ENCODE measurements at regions not wholly inside any gene's neighbourhood (a gene's known extent, or its start where the extent isn't known, plus 50 kb on each side); places are given as distances from the start of the nearest gene placed in this dataset.
A peak's percentile ranks its signal among the peaks of the same experiment; 100 is the strongest.
"Not testable (repeated sequence)": the region's sequence is repeated elsewhere in the genome, so short reads cannot be mapped to it uniquely, and the experiment has no call there.

DNA sequence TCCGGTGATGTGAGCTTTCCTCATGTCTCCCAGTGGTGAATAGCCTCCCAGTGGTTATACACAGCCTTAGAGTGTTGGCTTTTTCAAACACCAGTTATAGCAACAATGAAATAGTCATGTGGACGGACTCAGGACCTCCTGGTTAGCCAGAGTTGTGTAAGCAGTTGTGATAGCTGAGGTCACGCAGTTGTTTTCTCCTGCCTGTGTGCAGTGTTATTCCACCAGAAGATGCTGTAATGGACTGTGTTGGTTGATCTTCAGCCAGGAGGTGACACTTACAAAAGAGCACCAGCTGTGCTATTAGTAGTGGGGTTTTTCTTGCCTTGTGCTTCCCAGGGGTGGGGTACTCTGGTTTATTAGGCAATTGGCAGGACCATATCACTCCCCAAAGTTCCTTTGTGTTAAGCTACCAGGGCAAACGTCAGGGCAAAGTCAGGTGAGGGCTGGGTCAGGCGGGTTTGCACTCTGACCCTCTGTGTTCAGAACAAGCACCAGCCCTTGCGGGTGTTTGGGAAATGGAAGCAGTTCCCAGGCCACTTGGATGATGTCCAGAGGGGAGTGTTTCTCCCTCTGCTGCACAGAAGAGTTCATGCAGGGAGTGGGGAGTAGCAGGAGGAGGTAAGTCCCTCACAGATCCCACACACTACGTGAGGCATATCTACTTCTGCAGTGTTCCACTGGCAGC is 252.6 kb downstream of the TMEM47 start:
- DNase-seq = no peak

DNA sequence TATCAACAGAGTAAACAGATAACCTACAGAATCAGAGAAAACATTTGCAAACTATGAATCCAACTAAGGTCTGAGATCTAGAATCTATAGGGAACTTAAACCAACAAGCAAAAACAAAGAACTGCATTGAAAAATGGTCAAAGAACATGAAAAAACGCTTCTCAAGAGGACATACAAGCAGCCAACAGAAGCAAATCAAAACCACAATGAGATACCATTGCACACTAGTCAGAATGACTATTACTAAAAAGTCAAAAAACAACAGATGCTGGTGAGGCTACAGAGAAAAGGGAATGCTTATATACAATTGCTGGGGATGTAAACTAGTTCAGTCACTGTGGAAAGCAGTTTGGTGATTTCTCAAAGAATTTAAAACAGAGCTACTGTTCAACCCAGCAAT is 255.7 kb downstream of the TMEM47 start:
- no peak for DNase-seq

DNA sequence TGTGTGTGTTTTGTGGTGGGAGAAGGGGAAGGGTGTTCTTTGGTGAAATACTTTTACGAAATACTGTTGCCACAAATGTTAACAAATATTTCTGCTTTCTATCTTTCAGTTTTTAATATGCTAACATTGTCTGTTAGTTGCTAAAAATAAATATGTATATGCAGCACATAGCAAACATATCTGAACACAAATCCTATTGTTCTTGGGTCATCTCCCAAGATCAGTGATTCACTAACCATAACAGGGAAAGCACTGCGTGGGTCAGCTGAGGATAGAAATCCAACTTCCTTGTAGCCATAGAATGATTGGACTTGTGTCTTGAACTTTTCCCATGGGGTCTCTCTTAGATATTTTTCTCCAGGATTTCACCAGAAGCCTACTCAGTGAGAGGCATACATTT is 250.3 kb upstream of the FAM47A start:
- DNase-seq = no peak

DNA sequence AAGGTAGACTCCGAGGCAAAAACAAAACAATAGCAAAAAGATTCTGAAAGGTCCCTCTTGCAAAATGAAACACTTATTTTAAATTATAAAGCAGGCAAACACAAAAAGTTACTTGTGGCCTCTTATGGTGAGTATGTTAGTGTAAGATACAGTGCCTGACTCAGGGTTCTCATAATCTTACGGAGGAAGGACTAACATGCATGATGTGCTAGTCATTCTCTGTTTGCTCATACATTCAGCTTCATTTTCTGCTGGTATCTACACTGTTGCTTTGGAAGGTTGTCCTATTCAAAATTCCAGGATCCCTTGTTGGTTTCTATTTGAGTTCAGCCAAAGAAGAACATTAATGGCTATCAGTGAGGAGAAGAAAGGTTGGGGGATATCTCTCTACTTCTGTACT is 249.1 kb upstream of the FAM47A start:
- no peak for DNase-seq

DNA sequence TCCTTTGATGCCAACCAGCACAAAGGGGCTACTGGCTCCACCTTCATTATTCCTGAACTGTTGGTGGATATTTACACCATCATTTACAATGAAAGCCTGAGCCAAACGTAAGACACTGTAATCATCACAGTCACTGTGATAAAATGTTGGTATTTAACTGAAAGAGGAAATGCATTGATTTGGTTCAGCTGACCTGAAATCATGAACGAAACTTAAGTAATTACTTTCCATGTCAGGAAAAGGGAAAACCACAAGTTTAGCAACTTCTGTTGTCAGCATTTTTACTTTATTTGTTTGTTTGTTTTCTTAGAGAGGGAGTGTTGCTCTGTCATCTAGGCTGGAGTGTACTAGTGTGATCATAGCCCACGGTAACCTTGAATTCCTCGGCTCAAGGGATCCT is 247.8 kb upstream of the FAM47A start:
- DNase-seq = no peak

DNA sequence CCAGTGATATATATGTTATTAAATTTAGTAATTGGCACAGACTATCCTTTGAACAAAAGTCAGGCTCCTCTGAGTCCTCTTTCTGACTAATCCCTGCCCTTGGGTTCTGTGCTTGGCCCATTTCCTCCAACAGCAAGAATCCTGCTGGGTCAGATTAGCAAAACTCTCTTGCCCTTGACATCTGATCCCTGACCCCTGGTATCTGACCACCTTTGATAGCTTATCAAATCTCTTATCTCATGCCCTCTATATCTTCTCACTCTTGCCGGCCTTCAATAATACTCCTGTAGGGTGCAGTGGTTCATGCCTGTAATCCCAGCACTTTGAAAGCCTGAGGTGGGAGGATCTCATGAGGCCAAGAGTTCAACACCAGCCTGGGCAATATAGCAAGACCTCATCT is 245.5 kb upstream of the FAM47A start:
- no peak for DNase-seq

DNA sequence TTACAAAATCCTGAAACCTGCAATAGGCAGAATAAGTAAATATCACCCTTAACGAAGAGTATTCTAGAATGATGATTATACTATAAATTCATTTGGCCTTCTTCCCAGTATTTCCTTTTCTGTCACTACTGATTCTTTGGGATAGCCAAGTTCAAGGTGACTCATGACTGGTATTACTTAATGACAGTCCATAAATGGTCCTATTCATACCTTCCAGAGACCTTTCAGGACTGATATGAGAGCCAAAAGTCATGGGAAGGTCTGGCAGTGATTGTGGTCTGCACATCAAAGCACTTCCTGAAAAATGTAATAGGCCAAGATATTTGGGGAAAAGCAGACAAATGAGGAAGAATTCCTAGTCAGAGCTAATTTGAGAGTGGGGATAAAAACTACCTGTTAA is 239.6 kb upstream of the FAM47A start:
- no peak for DNase-seq

DNA sequence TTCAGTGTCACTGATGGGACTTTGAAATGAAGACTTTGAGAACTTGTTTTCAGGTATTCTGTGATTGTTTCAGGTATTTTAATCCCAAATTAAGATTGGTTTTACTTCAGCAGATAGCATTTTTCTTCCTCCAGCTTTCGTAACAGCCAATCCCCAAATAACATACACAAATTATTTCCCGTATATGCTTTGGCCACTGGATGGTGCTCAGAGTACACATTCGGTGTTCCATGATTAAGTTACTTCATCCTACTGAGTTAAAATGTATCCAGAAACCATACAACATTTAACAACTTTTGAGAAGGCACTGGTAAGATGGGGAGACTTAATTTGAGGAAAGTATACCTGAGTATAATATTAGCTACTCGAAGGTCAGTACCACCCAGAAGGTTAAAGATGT is 233.4 kb upstream of the FAM47A start:
- no peak for DNase-seq

DNA sequence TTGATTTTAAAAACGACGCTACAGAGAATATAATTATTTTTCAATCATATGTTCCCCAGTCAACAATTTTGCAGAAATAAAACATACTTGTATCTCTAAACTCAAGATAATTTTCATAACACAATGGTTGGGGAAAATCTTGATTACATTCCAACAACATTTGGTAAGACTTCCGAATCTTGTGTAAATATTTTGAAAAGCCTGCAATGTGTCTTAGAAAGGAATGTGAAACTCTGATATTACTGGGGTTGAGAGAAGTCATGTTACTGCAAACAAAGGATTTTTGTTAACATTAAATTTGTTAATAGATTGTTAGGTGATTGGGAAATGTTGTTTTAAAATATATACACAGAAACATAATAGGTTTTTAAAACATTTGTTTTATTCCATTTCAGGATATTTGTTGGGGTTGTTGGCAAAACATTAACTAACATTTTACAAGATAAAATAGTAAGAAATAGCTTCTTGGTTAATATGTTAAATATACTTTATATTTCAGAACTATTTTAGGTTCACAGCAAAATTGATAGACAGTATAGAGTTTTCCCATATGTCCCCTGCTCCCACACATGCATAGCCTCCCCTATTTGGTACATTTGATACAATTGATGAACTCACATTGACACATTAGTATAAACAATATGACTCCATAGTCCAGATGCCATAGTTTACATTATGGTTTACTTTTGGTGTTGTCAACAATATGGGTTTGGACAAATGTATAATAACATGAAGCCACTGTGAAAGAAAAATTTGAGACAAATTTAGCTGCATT is 218.6 kb upstream of the FAM47A start:
- DNase-seq = no peak

DNA sequence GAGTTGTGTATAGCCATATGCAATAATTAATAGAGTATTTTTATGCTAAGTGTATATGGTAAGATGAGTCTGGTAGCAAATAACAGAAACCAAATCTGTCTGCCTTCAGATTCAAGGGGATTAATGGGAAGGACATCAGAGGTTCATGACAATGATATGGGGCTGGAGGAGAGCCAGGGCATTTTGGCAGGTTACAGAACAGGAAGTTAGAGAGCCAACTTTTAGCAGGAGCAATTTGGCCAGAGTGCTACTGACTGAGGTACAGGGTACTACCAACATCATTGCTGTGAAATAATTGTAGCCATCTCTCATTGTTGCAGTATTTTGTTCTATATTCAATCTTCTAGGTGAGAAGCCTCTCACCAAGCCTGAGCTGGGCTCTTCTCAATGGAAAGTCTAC is 210.9 kb upstream of the FAM47A start:
- no peak for DNase-seq

DNA sequence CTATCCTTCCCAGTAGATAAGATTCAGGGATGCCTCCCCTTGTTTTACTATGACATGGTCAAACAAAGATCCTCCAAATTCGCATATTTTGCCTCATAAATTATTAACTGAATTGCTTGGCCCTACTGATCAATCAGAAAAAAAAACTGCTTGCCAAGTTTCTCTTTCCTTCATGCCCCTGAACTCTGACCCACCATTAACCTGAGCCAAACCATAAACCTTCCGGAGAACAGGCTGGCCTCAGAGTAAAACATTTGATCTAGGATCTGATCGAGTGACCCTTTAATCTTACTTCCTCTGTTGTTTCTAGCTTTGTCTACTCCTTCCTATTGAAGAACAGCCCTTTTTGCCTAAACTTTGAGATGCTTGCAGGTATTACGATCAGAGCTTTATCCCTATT is 209.7 kb upstream of the FAM47A start:
- no peak for DNase-seq

DNA sequence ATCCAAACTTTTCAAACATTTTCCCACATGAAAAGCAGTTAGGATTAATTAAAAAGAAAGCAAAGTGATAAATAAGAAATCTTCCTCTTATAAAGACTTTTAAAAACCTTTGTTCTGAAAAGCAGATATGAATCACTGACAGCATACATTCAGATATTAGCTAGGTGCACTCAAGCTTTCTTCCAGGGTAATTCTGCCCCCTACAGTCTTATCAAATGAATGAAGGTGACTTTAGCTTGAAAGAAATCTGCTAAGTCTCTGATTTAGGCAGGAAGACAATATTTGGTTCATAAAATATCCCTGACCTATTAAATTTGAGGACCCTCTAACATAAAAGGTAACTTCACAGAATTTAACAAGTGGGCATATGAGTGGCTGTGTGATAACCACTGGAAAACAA is 209.1 kb upstream of the FAM47A start:
- no peak for DNase-seq

DNA sequence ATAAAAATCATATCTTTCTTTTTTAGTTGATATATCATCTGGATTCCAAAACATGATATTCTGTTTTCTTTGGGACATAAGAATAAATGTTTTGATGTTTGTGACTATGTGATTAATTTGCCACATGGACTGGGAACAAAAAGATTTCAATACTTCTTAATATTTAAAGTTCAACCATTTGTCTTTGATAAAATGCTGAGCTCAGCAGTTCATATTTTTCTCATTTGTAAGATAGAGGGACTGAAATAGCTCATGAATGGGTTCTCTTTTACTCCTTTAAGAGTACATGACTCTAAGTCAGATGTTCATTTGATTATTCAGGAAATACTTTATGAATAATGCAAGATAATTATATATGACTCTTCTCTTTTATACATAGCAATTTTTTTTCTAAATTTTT is 205.9 kb upstream of the FAM47A start:
- no peak for DNase-seq

DNA sequence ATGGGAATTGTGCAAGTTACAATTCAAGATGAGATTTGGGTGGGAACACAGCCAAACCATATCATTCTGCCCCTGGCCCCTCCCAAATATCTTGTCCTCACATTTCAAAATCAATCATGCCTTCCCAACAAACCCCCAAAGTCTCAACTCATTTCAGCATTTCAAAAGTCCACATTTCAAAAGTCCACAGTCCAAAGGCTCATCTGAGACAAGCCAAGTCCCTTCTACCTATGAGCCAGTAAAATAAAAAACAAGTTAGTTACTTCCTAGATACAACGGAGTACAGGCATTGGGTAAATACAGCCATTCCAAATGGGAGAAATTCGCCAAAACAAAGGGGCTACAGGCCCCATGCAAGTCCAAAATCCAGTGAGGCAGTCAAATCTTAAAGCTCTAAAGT is 203.3 kb upstream of the FAM47A start:
- not testable (repeated sequence) for DNase-seq

DNA sequence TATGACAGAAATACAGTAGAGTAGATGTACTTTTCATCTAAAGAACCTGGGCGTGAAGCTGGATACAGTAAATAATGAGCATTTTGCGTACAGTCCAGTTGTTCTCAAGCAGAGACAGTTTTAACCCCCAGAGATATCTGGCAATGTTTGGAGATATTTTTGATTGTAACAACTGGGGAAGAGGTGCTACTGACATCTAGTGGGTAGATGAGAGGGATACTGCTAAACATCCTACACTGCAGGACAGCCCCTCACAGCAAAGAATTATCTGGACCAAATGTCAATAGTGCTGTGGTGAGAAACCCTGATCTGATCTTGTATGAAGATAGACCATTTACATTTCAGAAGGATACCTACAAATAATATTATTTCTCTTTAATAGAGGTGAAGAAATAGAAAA is 200.2 kb upstream of the FAM47A start:
- no peak for DNase-seq

DNA sequence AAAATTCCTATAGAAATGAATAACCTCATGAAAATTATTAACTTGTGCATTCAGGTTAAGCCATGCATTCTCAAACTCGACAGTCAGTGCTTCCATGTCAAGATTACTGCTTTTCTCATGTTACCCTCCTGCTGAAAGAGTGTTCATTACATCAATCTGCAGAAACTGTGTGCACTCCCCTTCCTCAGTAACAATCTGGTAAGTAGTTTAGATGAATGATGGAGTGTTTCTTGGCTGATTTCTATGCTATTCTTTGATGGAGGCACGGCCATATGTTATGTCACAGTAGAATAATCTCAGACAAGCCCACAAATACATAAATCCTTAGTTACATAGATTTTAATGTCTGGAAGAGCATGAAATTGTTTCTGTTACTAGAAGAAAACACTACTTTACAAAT is 193.3 kb upstream of the FAM47A start:
- no peak for DNase-seq

DNA sequence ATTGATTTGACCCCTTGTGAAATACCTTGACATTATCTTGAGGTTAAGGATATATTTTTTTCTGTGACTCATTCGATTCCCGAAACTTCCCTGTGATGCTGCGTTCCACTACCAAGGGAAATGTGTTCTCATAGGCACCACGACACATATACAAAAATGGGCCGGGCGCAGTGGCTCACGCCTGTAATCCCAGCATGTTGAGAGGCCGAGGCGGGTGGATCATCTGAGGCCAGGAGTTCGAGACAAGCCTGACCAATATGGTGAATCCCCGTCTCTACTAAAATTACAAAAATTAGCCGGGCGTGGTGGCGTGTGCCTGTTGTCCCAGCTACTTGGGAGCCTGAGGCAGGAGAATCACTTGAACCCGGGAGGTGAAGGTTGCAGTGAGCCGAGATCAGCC is 188.3 kb upstream of the FAM47A start:
- not testable (repeated sequence) for DNase-seq

DNA sequence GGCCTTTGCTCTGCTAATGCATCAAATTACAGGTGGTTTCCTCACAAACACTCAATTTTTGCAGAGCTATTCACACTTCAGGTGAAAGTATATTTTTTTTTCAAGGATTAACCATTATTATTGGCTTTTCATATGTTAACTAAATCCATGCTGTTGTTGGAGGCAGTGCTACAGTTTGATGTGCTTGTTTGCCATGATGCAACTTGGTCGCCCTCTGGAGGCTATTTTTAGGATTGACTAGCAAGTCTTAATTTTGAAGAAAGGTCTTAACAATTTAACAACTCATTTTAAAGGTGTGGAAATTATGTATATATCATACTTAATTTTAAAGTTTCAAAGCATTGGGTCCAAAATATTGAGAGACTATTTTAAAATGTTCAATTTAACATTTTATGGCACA is 168.8 kb upstream of the FAM47A start:
- peak in 1 of 2 donors; percentile 17 for DNase-seq

DNA sequence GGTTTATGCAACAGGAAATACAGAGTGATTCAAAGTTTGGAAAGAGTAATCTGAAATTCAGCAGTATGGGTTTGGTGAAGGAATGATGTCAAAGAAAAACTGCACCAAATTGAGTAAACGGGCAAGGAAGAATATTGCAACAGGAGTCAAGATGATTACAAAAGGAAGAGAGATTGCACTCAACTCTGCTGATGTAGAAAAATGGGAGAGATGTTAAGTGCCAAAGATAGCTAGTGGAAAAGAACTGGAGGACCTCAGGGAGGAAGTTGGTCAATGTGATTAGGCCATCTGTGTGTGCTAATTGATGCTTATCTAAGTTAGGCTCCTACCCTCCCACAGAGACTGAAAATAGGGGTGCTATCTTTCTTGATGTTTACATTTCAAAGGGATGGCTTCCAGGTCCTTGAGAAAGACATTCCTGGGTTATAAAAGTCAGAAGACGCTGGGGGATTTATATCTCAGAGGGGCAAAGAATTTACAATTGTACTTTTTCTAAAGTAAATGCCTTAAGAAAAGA is 167.4 kb upstream of the FAM47A start:
- peak in 1 of 2 donors; percentile 0 for DNase-seq

DNA sequence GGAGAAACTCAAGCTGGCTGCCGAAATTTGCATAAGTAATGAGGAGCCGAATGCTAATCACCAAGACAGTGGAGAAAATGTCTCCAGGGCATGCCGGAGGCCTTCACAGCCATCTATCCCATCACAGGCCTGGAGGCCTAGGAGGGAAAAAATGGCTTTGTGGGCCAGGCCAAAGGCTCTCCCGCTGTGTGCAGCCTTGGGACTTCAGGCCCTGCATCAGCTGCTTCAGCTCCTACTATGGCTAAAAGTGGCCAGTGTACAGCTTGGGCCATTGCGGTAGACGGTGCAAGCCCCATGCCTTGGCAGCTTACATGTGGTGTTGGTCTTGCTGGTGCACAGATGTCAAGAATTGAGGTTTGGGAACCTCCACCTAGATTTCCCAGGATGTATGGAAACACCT is 162.6 kb upstream of the FAM47A start:
- no peak for DNase-seq

DNA sequence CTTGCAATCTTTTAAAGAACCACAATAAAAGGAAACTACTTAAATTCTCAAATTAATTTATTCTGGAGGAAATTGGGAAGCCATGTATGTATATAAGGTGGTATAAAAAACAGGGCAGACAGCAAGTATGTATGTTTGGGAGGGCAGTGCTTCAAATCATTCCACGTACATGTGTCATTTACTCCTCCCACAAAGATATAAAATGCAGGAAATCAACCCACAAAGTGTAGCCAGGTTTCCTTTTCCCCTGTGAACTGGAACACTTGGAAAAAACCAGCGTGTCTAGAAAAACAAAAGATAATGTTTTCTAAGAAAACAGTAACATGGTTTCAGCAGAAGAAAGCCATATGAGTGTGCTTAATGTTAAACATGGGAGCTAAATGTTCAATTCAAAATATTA is 156.7 kb upstream of the FAM47A start:
- DNase-seq = no peak

DNA sequence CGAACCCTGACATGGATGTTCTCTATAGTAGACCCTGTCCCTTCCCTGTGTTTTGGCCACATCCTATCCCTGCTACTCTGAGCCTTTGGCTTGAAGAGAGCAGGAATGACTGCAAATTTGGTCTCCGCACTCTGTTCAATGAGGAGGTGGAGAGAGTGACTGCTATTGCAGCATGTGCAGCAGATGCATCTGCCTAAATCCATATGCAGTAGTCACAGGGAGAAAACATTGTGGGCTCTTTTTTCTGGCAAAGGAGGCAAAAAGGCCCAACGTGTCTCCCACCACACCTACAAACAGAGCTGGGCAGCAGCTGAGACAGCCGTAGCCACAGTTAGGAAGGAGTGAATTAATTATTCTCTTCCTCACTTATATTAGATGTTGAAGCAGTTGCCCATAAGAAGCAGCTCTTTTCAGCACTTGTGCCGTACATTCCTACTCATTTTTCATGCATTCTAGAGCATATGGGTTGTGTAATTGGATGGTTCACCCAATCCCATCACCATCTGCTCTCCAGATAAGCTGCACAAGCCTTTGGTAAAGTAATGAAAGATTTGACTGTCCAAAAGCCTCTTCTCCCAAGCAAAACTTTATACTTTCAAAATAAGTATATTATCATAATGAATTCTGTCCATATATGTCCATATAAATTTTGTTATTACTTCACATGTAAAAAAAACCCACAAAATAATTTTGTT is 147.9 kb upstream of the FAM47A start:
- no peak for DNase-seq

DNA sequence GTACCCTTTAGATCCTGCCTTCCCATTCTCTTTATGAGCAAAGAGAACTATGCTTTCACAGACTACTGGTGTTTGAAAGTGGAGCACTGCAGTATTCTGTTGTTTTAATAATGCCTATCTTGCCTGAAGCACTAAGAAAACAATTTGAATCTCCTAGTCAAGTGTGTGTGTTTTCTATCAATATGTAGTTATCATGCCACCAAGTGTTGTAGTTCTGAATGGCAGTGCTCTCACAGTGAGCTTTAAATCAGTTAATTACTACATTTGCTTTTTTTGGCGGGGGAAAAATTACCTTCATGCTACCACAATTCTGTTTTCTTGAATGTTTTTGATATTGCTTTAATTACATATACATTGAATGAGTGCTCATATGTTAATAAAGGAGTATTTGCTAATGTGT is 143.6 kb upstream of the FAM47A start:
- no peak for DNase-seq

DNA sequence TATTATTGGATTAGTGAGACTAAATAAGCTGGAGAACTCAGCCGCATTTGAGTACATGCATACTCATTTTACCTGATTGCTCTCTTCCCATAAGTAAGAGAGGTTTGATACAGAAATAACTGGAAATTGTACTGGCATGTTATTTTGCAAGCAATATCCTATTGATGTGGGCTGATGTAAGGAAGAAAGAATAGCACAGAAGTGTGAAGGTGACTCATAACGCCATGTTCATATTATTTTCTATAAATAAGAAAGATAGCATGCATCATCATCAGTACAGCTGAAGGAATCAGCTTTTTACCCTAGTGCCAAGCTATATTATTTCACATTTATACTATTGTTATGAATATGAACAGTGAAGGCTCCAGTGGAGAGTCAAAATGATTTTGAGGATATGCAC is 138.3 kb upstream of the FAM47A start:
- DNase-seq = no peak

Measured in inflammatory macrophage treated with lipopolysaccharide for 1 hour (primary cell).